GM23338 (cell line): ENCODE measurements at regions not wholly inside any gene's neighbourhood (a gene's known extent, or its start where the extent isn't known, plus 50 kb on each side); places are given as distances from the start of the nearest gene placed in this dataset.

Source experiments
- ATAC-seq: fragments of 200-7000 bp; cut with Tn5 transposase; 3 replicates; pipeline ENCODE4 v1.9.1; 2020
- DNase-seq: peaks from one replicate; pipeline ENCODE4 v3.0.0-alpha.2; 2015; ENCODE audit warnings: low spot score
- H2AFZ ChIP-seq: fragments of 200-600 bp; sonication (generic); 2 replicates; pipeline ENCODE4 v1.8.0; 2016; ENCODE audit warnings: antibody characterized with exemption, mild to moderate bottlenecking, moderate library complexity
- H3F3A ChIP-seq: fragments of 200-600 bp; sonication (generic); replicated peaks from 2 replicates; pipeline ENCODE4 v1.8.0; 2017; ENCODE audit warnings: antibody characterized with exemption, mixed run types, low read depth
- H3K27ac ChIP-seq: fragments of 200-600 bp; sonication (generic); 2 replicates; pipeline ENCODE4 v1.6.1; 2016; ENCODE audit warnings: low read depth
- H3K27me3 ChIP-seq: fragments of 200-600 bp; sonication (generic); 2 replicates; pipeline ENCODE4 v1.8.0; 2016; ENCODE audit warnings: mild to moderate bottlenecking, mixed run types, moderate library complexity; ENCODE audit not compliant: insufficient read depth
- H3K36me3 ChIP-seq: fragments of 200-600 bp; sonication (generic); 2 replicates; pipeline ENCODE4 v1.8.0; 2016; ENCODE audit warnings: mild to moderate bottlenecking; ENCODE audit not compliant: insufficient read depth
- H3K4me1 ChIP-seq: fragments of 200-600 bp; sonication (generic); 2 replicates; pipeline ENCODE4 v1.8.0; 2016; ENCODE audit warnings: mild to moderate bottlenecking, moderate library complexity; ENCODE audit not compliant: insufficient read depth
- H3K4me2 ChIP-seq: fragments of 200-600 bp; sonication (generic); 2 replicates; pipeline ENCODE4 v1.7.1; 2017; ENCODE audit warnings: mixed run types
- H3K4me3 ChIP-seq: fragments of 200-600 bp; sonication (generic); 2 replicates; pipeline ENCODE4 v1.6.1; 2016; ENCODE audit warnings: mixed run types
- H3K79me2 ChIP-seq: fragments of 200-600 bp; sonication (generic); replicated peaks from 2 replicates; pipeline ENCODE4 v1.8.0; 2017; ENCODE audit warnings: mild to moderate bottlenecking; ENCODE audit not compliant: insufficient read depth
- H3K9me2 ChIP-seq: fragments of 200-600 bp; sonication (generic); 2 replicates; pipeline ENCODE4 v1.8.0; 2017; ENCODE audit not compliant: insufficient read depth
- H4K20me1 ChIP-seq: fragments of 200-600 bp; sonication (generic); replicated peaks from 2 replicates; pipeline ENCODE4 v1.8.0; 2017; ENCODE audit warnings: mild to moderate bottlenecking; ENCODE audit not compliant: insufficient read depth
- H3K27ac Mint-ChIP-seq: 2 replicates; pipeline ENCODE4 v1.8.0; 2020; ENCODE audit warnings: inconsistent platforms, mild to moderate bottlenecking, moderate library complexity, mixed read lengths
- H3K27me3 Mint-ChIP-seq: 3 replicates; pipeline ENCODE4 v1.8.0; 2022; ENCODE audit warnings: low read depth, mild to moderate bottlenecking, moderate library complexity, mixed read lengths, inconsistent platforms; ENCODE audit not compliant: insufficient read depth, poor library complexity
- H3K36me3 Mint-ChIP-seq: 3 replicates; pipeline ENCODE4 v1.8.0; 2021; ENCODE audit warnings: low read depth, mild to moderate bottlenecking, inconsistent platforms, moderate library complexity, mixed read lengths
- H3K4me1 Mint-ChIP-seq: 3 replicates; pipeline ENCODE4 v1.8.0; 2020; ENCODE audit warnings: mild to moderate bottlenecking, inconsistent platforms, mixed read lengths
- H3K4me3 Mint-ChIP-seq: 3 replicates; pipeline ENCODE4 v1.8.0; 2021; ENCODE audit warnings: moderate library complexity, mild to moderate bottlenecking, inconsistent platforms, mixed read lengths
- H3K9me3 Mint-ChIP-seq: 3 replicates; pipeline ENCODE4 v1.8.0; 2020; ENCODE audit warnings: moderate library complexity, mild to moderate bottlenecking, inconsistent platforms, mixed read lengths
- CREB1 ChIP-seq: fragments of 250-450 bp; sonication (Bioruptor Pico); IDR thresholded peaks from 2 replicates; pipeline ENCODE4 v1.5.0; 2020; ENCODE audit warnings: low read depth, mild to moderate bottlenecking, moderate library complexity
- EZH2 ChIP-seq: fragments of 200-600 bp; sonication (generic); IDR thresholded peaks from one replicate; pipeline ENCODE4 v1.8.0; 2017; ENCODE audit warnings: antibody characterized with exemption, mild to moderate bottlenecking, low read depth; ENCODE audit not compliant: unreplicated experiment
- EZH2phosphoT487 ChIP-seq: fragments of 200-600 bp; sonication (generic); IDR thresholded peaks from one replicate; pipeline ENCODE4 v1.8.1; 2018; ENCODE audit warnings: antibody characterized with exemption; ENCODE audit not compliant: unreplicated experiment
- JUNB ChIP-seq: IDR thresholded peaks from one replicate; pipeline ENCODE4 v1.6.1; 2016; ENCODE audit warnings: antibody characterized with exemption; ENCODE audit not compliant: unreplicated experiment
- NANOG ChIP-seq: IDR thresholded peaks from 2 replicates; pipeline ENCODE4 v1.6.1; 2016; ENCODE audit warnings: antibody characterized with exemption, borderline replicate concordance
- POLR2AphosphoS5 ChIP-seq: IDR thresholded peaks from 2 replicates; pipeline ENCODE4 v1.6.1; 2016; ENCODE audit warnings: antibody characterized with exemption, low read depth
- REST ChIP-seq: IDR thresholded peaks from one replicate; pipeline ENCODE4 v1.6.1; 2018; ENCODE audit warnings: antibody characterized with exemption; ENCODE audit not compliant: unreplicated experiment
- STAT1 ChIP-seq: IDR thresholded peaks from one replicate; pipeline ENCODE4 v1.6.1; 2016; ENCODE audit warnings: antibody characterized with exemption; ENCODE audit not compliant: unreplicated experiment
- ZNF114 ChIP-seq: fragments of 250-450 bp; sonication (Bioruptor Pico); IDR thresholded peaks from 2 replicates; pipeline ENCODE4 v1.5.0; 2020; ENCODE audit warnings: mild to moderate bottlenecking, moderate library complexity
- ZNF331 ChIP-seq: fragments of 250-450 bp; sonication (Bioruptor Pico); IDR thresholded peaks from 2 replicates; pipeline ENCODE4 v1.5.0; 2020; ENCODE audit warnings: low read depth, mild to moderate bottlenecking, moderate library complexity
- ZNF462 ChIP-seq: fragments of 250-450 bp; sonication (Bioruptor Pico); IDR thresholded peaks from 2 replicates; pipeline ENCODE4 v1.5.0; 2020; ENCODE audit warnings: mild to moderate bottlenecking, moderate library complexity
- TF ChIP-seq, protein P1 (sequence below), 2 experiments: fragments of 200-600 bp in 1 of 2; sonication (generic) in 1 of 2; conservative IDR thresholded peaks; 2 replicates each; pipeline versions ENCODE4 v1.5.1 to v1.6.1; 2016 to 2017; ENCODE audit warnings: antibody characterized with exemption in 2 of 2, low read depth in 2 of 2, mild to moderate bottlenecking in 2 of 2, moderate library complexity in 1 of 2
- TF ChIP-seq, protein P2 (sequence below): IDR thresholded peaks from 2 replicates; pipeline ENCODE4 v1.6.1; 2016; ENCODE audit warnings: antibody characterized with exemption

- TF ChIP-seq ZNF462 (no peak), EZH2phosphoT487 (no peak), REST (no peak), STAT1 (no peak)
Observed at GRCh38 chr14:62269204-62269603, 507.0 kb downstream of the SNAPC1 start (continued).

DNA sequence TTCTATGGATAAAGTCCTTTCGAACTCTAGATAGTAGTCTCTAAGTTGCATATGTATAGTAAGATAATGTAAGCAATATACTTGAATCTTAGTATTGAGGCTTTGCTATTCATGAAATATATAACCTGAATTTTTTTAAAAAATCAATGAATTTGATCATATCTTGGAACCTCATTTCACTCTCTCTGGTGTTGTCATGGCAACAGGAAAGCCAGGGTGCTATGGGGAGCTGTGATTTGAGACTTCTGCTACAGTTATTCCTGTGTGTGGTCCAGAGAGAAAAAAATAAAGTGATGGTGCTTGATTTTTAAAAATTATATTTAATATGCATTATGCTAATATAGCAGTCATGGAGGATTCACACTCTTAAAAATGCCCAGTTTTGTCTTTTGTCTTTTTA lies 508.0 kb downstream of the SNAPC1 start:
- H4K20me1 ChIP-seq: no peaks in the 10 kb centered on the region
- no peaks in the 10 kb centered on the region for H3K79me2 ChIP-seq
- no peak overlapping the region for H3K4me2 ChIP-seq
- Mint-ChIP-seq H3K9me3 (no peaks in the 10 kb centered on the region), H3K27me3 (no peaks in the 10 kb centered on the region), H3K4me3 (no peak overlapping the region), H3K36me3 (no peaks in the 10 kb centered on the region), H3K27ac (no peak overlapping the region), H3K4me1 (no peaks in the 10 kb centered on the region)
- H3K4me1 ChIP-seq: no peaks in the 10 kb centered on the region
- ATAC-seq (no peak), DNase-seq (no peak)
- H3K9me2 ChIP-seq: no peaks in the 10 kb centered on the region
- no peaks in the 10 kb centered on the region for H3K27me3 ChIP-seq
- no peak overlapping the region for H3K27ac ChIP-seq
- no peaks in the 10 kb centered on the region for H3F3A ChIP-seq
- H2AFZ ChIP-seq: no peak overlapping the region
- no peaks in the 10 kb centered on the region for H3K36me3 ChIP-seq
- no peak overlapping the region for H3K4me3 ChIP-seq
- no peak for TF ChIP-seq STAT1
- TF ChIP-seq EZH2: no peak
- no peak for TF ChIP-seq POLR2AphosphoS5
- TF ChIP-seq NANOG: no peak
- TF ChIP-seq, protein P1, sequence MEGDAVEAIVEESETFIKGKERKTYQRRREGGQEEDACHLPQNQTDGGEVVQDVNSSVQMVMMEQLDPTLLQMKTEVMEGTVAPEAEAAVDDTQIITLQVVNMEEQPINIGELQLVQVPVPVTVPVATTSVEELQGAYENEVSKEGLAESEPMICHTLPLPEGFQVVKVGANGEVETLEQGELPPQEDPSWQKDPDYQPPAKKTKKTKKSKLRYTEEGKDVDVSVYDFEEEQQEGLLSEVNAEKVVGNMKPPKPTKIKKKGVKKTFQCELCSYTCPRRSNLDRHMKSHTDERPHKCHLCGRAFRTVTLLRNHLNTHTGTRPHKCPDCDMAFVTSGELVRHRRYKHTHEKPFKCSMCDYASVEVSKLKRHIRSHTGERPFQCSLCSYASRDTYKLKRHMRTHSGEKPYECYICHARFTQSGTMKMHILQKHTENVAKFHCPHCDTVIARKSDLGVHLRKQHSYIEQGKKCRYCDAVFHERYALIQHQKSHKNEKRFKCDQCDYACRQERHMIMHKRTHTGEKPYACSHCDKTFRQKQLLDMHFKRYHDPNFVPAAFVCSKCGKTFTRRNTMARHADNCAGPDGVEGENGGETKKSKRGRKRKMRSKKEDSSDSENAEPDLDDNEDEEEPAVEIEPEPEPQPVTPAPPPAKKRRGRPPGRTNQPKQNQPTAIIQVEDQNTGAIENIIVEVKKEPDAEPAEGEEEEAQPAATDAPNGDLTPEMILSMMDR (conservative IDR thresholded peaks at IDR 0.05; ENCODE audit: low read depth in 2 of 2): no peak
- TF ChIP-seq, protein P2, sequence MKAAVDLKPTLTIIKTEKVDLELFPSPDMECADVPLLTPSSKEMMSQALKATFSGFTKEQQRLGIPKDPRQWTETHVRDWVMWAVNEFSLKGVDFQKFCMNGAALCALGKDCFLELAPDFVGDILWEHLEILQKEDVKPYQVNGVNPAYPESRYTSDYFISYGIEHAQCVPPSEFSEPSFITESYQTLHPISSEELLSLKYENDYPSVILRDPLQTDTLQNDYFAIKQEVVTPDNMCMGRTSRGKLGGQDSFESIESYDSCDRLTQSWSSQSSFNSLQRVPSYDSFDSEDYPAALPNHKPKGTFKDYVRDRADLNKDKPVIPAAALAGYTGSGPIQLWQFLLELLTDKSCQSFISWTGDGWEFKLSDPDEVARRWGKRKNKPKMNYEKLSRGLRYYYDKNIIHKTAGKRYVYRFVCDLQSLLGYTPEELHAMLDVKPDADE: no peak
- TF ChIP-seq ZNF331: no peak
- no peak for TF ChIP-seq CREB1 (CRISPR knock-in tag)
- TF ChIP-seq JUNB: no peak
- no peak for TF ChIP-seq ZNF114
